Keratinocyte (primary cell): ENCODE measurements at regions not wholly inside any gene's neighbourhood (a gene's known extent, or its start where the extent isn't known, plus 50 kb on each side); places are given as distances from the start of the nearest gene placed in this dataset.

Experiments
- DNase-seq: peaks from one replicate; pipeline ENCODE4 v3.0.0-alpha.2; 2011; ENCODE audit warnings: low read depth, missing footprints, low spot score
- FAIRE-seq: peaks from 2 replicates; lab custom pipeline; 2011; peaks lifted over from hg19 to GRCh38; lab: Jason Lieb, UNC
- H2AFZ ChIP-seq: 2 replicates; pipeline ENCODE4 v1.6.0; 2012; ENCODE audit warnings: low read length, control low read depth, inconsistent platforms; ENCODE audit not compliant: control insufficient read depth
- H3K27ac ChIP-seq: 2 replicates; pipeline ENCODE4 v1.5.1; 2011; ENCODE audit warnings: low read length; ENCODE audit not compliant: control insufficient read depth, insufficient read depth
- H3K27me3 ChIP-seq: 3 replicates; pipeline ENCODE4 v1.6.0; 2011; ENCODE audit warnings: low read length; ENCODE audit not compliant: control insufficient read depth, insufficient read depth; ENCODE audit errors: extremely low read depth
- H3K36me3 ChIP-seq, 2 experiments: 2 replicates in 1 of 2; 3 replicates in 1 of 2; pipeline ENCODE4 v1.5.1; 2011; ENCODE audit warnings: low read length in 2 of 2, mild to moderate bottlenecking in 1 of 2; ENCODE audit not compliant: control insufficient read depth in 2 of 2, insufficient read depth in 2 of 2; ENCODE audit errors: extremely low read depth in 1 of 2
- H3K4me1 ChIP-seq: 3 replicates; pipeline ENCODE4 v1.5.1; 2011; ENCODE audit warnings: low read length; ENCODE audit not compliant: control insufficient read depth, insufficient read depth; ENCODE audit errors: extremely low read depth
- H3K4me2 ChIP-seq: 3 replicates; pipeline ENCODE4 v1.6.0; 2011; ENCODE audit warnings: low read depth, low read length; ENCODE audit not compliant: control insufficient read depth, insufficient read depth; ENCODE audit errors: extremely low read depth
- H3K4me3 ChIP-seq, 3 experiments: fragments of 200-600 bp in 1 of 3; sonication (generic) in 1 of 3; 2 replicates in 2 of 3; 3 replicates in 1 of 3; pipeline ENCODE4 v1.5.1; 2011 to 2016; ENCODE audit warnings: low read length in 3 of 3, mild to moderate bottlenecking in 3 of 3, control low read depth in 2 of 3, inconsistent platforms in 1 of 3, low read depth in 1 of 3, mixed read lengths in 1 of 3, mixed run types in 1 of 3, moderate library complexity in 1 of 3; ENCODE audit not compliant: control insufficient read depth in 2 of 3, insufficient read depth in 2 of 3; ENCODE audit errors: extremely low read depth in 1 of 3
- H3K79me2 ChIP-seq: 2 replicates; pipeline ENCODE4 v1.6.0; 2012; ENCODE audit warnings: low read length; ENCODE audit not compliant: control insufficient read depth, insufficient read depth
- H3K9ac ChIP-seq: 3 replicates; pipeline ENCODE4 v1.6.0; 2011; ENCODE audit warnings: low read length; ENCODE audit not compliant: control insufficient read depth, insufficient read depth; ENCODE audit errors: extremely low read depth
- H3K9me1 ChIP-seq: 3 replicates; pipeline ENCODE4 v1.6.0; 2011; ENCODE audit warnings: low read length; ENCODE audit not compliant: control insufficient read depth, insufficient read depth; ENCODE audit errors: extremely low read depth
- H3K9me3 ChIP-seq: 2 replicates; pipeline ENCODE4 v1.5.1; 2012; ENCODE audit warnings: low read depth, low read length; ENCODE audit not compliant: control insufficient read depth
- H4K20me1 ChIP-seq: 3 replicates; pipeline ENCODE4 v1.6.0; 2011; ENCODE audit warnings: low read length; ENCODE audit not compliant: control insufficient read depth, insufficient read depth; ENCODE audit errors: extremely low read depth
- EZH2 ChIP-seq: IDR thresholded peaks from one replicate; pipeline ENCODE4 v1.6.1; 2012; ENCODE audit warnings: inconsistent platforms, mild to moderate bottlenecking, low read length, moderate library complexity
- dilution Hi-C: fragments of 300-500 bp; cut with MboI; formaldehyde crosslinking; loops from one replicate; pipeline ENCODE4 v1.7.0; 2020; ENCODE audit warnings: low sequenced_read_pairs; ENCODE audit not compliant: extremely low pct_ligation_motif_present
- TF ChIP-seq, protein P1 (sequence below), 3 experiments: IDR thresholded peaks in 1 of 3; conservative IDR thresholded peaks in 1 of 3; optimal IDR thresholded peaks in 1 of 3; 2 replicates in 2 of 3; 3 replicates in 1 of 3; pipeline versions ENCODE3 to v1.5.1; 2011; ENCODE audit warnings: low read length in 3 of 3, mild to moderate bottlenecking in 3 of 3, moderate library complexity in 2 of 3, control low read depth in 1 of 3, inconsistent platforms in 1 of 3; ENCODE audit not compliant: insufficient read depth in 2 of 3; ENCODE audit errors: extremely low read depth in 1 of 3

DNA sequence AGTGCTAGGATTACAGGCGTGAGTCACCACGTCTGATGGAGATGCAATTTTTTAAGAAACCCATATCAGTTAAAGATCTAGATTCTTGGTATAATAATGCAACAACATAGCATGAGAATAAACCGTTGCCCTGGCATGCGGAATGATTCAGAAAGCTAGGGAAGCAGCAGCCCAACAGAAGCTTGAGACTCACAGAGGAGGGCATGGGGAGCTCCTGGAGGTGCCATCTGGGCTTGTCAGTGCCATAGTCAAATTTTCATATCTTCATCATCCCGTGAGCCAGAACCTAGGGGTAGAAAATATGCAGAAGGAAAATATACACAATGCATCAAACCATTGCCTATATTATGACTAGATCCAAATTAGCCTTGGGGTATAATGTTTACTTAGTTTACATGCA lies 118.7 kb upstream of the ADAMTS16 start:
- Histone ChIP-seq H3K4me3 (no peak overlapping the region), H3K9me3 (no peaks in the 10 kb centered on the region), H3K4me2 (no peak overlapping the region), H3K36me3 (no peaks in the 10 kb centered on the region), H3K79me2 (no peaks in the 10 kb centered on the region), H3K9me1 (no peaks in the 10 kb centered on the region), H3K27me3 (no peaks in the 10 kb centered on the region), H3K4me1 (peaks cover 4% of the 10 kb centered on the region), H3K9ac (no peak overlapping the region), H2AFZ (no peak overlapping the region), H3K27ac (no peak overlapping the region), H4K20me1 (no peaks in the 10 kb centered on the region)
- no peak for DNase-seq
- FAIRE-seq = no peak
- TF ChIP-seq, protein P1, sequence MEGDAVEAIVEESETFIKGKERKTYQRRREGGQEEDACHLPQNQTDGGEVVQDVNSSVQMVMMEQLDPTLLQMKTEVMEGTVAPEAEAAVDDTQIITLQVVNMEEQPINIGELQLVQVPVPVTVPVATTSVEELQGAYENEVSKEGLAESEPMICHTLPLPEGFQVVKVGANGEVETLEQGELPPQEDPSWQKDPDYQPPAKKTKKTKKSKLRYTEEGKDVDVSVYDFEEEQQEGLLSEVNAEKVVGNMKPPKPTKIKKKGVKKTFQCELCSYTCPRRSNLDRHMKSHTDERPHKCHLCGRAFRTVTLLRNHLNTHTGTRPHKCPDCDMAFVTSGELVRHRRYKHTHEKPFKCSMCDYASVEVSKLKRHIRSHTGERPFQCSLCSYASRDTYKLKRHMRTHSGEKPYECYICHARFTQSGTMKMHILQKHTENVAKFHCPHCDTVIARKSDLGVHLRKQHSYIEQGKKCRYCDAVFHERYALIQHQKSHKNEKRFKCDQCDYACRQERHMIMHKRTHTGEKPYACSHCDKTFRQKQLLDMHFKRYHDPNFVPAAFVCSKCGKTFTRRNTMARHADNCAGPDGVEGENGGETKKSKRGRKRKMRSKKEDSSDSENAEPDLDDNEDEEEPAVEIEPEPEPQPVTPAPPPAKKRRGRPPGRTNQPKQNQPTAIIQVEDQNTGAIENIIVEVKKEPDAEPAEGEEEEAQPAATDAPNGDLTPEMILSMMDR (optimal IDR thresholded peaks at IDR 0.05 in 1 of 3, IDR thresholded peaks at IDR 0.05 in 1 of 3, conservative IDR thresholded peaks at IDR 0.05 in 1 of 3; ENCODE audit: extremely low read depth in 1 of 3, insufficient read depth in 2 of 3, low read length in 3 of 3) = no peak
- no peak for TF ChIP-seq EZH2
- dilution Hi-C loops = no loop called here

DNA sequence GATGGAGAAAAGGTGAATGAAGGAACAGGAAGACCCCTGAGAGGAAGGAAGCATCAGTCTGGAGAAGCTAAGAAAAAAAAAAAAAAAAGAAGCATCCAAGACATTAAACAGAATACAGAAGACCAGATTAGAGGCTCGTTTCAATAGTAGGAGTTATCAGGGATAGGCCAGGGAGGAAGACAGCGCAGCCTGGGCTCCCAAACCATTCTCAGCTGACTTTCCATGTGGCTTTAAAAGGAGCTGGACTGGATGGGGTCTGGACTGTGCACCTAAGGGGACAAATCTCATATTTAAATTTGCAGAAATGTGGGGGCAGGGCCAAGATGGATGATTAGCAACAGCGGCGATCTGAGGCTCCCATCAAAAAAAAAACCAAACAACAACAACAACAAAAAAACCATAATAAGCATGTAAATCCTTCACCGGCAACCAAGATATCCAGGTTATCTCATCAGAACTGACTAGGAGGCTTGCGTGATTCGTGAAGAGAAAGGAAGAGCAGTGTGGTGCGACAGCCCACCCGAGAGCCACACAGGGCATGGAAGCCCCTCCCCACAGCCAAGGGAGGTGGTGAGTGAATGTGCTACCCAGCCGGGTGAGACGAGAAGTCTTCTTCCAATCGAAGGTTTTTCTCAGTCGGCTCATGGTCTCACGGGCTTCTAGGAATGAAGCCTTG lies 114.9 kb upstream of the ADAMTS16 start:
- Histone ChIP-seq H3K9me3 (no peaks in the 10 kb centered on the region), H3K4me1 (no peaks in the 10 kb centered on the region), H3K9me1 (no peaks in the 10 kb centered on the region), H2AFZ (no peak overlapping the region), H3K36me3 (no peaks in the 10 kb centered on the region), H4K20me1 (no peaks in the 10 kb centered on the region), H3K9ac (no peak overlapping the region), H3K79me2 (no peaks in the 10 kb centered on the region), H3K27me3 (no peaks in the 10 kb centered on the region), H3K4me2 (no peak overlapping the region), H3K27ac (no peak overlapping the region), H3K4me3 (no peak overlapping the region)
- dilution Hi-C loops = no loop called here
- DNase-seq (no peak), FAIRE-seq (no peak)
- TF ChIP-seq EZH2 = no peak
- TF ChIP-seq, protein P1 (optimal IDR thresholded peaks at IDR 0.05 in 1 of 3, IDR thresholded peaks at IDR 0.05 in 1 of 3, conservative IDR thresholded peaks at IDR 0.05 in 1 of 3; ENCODE audit: extremely low read depth in 1 of 3, insufficient read depth in 2 of 3, low read length in 3 of 3) = no peak
